Mesothelial cell of epicardium (in vitro differentiated cells): ENCODE measurements at regions not wholly inside any gene's neighbourhood (a gene's known extent, or its start where the extent isn't known, plus 50 kb on each side); places are given as distances from the start of the nearest gene placed in this dataset.

Experiments used
- DNase-seq, 2 experiments: peaks; one replicate each; pipeline ENCODE4 v3.0.0; 2021; ENCODE audit warnings: low spot score in 2 of 2; ENCODE audit not compliant: unreplicated experiment in 2 of 2
- H3K27ac Mint-ChIP-seq: 2 replicates; pipeline ENCODE4 v1.8.0; 2021; ENCODE audit warnings: mixed read lengths
- H3K27me3 Mint-ChIP-seq: 2 replicates; pipeline ENCODE4 v1.8.0; 2021; ENCODE audit warnings: low read depth, mixed read lengths
- H3K36me3 Mint-ChIP-seq: 2 replicates; pipeline ENCODE4 v1.8.0; 2021; ENCODE audit warnings: mixed read lengths
- H3K4me1 Mint-ChIP-seq: 2 replicates; pipeline ENCODE4 v1.8.0; 2021; ENCODE audit warnings: mixed read lengths
- H3K4me3 Mint-ChIP-seq: 2 replicates; pipeline ENCODE4 v1.8.0; 2021; ENCODE audit warnings: mild to moderate bottlenecking, moderate library complexity, mixed read lengths
- H3K9me3 Mint-ChIP-seq: 2 replicates; pipeline ENCODE4 v1.8.0; 2021; ENCODE audit warnings: mixed read lengths
- TF ChIP-seq, protein P1 (sequence below): fragments of 200-600 bp; sonication (generic); IDR thresholded peaks from one replicate; pipeline ENCODE4 v1.5.0; 2021; ENCODE audit warnings: antibody characterized with exemption; ENCODE audit not compliant: unreplicated experiment

DNA sequence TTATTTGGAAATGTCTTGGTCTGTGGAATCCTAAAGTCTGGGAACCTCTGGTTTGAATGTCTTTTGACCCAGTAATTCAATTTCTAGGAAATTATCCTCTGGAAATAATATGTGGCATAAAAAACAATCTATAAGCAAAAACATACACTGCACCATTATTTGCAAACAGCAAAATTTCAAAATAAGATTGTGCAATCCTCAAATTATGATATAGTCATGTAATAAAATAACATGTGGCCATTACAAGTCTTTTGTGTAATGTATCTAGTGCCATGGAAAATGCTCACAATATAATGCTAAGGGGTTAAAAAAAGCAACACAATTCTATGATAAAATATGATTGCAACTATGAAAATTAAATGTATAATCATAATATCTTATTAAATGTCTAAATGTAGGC lies 312.9 kb upstream of the RUNX1 start:
- H3K36me3 Mint-ChIP-seq = no peaks in the 10 kb centered on the region
- H3K4me1 Mint-ChIP-seq = peaks cover 4% of the 10 kb centered on the region
- TF ChIP-seq, protein P1, sequence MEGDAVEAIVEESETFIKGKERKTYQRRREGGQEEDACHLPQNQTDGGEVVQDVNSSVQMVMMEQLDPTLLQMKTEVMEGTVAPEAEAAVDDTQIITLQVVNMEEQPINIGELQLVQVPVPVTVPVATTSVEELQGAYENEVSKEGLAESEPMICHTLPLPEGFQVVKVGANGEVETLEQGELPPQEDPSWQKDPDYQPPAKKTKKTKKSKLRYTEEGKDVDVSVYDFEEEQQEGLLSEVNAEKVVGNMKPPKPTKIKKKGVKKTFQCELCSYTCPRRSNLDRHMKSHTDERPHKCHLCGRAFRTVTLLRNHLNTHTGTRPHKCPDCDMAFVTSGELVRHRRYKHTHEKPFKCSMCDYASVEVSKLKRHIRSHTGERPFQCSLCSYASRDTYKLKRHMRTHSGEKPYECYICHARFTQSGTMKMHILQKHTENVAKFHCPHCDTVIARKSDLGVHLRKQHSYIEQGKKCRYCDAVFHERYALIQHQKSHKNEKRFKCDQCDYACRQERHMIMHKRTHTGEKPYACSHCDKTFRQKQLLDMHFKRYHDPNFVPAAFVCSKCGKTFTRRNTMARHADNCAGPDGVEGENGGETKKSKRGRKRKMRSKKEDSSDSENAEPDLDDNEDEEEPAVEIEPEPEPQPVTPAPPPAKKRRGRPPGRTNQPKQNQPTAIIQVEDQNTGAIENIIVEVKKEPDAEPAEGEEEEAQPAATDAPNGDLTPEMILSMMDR = no peak
- no peaks in the 10 kb centered on the region for H3K27me3 Mint-ChIP-seq
- no peaks in the 10 kb centered on the region for H3K9me3 Mint-ChIP-seq
- H3K4me3 Mint-ChIP-seq = no peak overlapping the region
- H3K27ac Mint-ChIP-seq = no peak overlapping the region
- DNase-seq = no peak

GRCh38 chr21:35360870-35361570 lies 311.9 kb upstream of the RUNX1 start:
- H3K9me3 Mint-ChIP-seq = no peaks in the 10 kb centered on the region
- DNase-seq = no peak
- H3K36me3 Mint-ChIP-seq = no peaks in the 10 kb centered on the region
- no peak overlapping the region for H3K4me3 Mint-ChIP-seq
- H3K27me3 Mint-ChIP-seq = no peaks in the 10 kb centered on the region
- TF ChIP-seq, protein P1 = no peak
- H3K4me1 Mint-ChIP-seq = no peaks in the 10 kb centered on the region
- H3K27ac Mint-ChIP-seq = no peak overlapping the region

DNA sequence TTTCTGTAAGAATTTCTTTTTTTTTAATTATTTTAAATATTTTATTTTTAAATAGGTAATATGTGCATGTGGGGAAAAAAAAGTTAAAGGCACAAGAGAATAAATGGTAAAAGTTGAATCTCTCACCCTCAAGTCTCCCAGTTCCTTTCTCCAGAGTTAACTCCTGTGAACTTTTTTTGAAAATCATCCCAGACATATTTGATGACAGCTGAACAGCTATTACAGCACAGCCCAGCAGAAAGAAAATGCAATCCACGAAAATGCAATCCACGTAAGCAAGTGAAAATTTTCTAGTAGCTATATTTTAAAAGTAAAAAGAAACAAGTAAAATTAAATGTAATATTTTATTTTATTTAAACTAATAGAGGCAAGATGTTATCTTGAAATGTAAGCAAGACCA lies 310.0 kb upstream of the RUNX1 start:
- H3K4me3 Mint-ChIP-seq = no peak overlapping the region
- H3K4me1 Mint-ChIP-seq = no peaks in the 10 kb centered on the region
- H3K27ac Mint-ChIP-seq = no peak overlapping the region
- no peak for DNase-seq
- TF ChIP-seq, protein P1 = no peak
- H3K36me3 Mint-ChIP-seq = no peaks in the 10 kb centered on the region
- no peaks in the 10 kb centered on the region for H3K27me3 Mint-ChIP-seq
- H3K9me3 Mint-ChIP-seq = peaks cover 5% of the 10 kb centered on the region

DNA sequence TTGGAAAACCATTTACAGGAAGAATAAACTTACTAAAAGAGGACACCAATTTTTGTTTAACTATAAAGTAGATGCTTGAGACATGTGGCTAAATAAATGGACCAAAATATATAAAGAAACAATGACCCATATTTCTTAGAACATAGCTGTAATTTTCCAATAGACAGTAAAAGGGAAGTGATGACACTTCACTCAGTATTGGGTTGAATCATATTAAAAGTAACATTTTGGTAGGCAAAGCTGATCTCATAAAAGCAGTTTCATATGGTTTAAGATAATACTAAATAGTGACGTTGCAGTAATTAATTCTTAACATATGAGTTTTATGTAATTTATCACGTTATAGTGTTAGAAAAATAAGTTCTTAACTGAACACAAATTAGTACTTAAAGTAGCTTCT lies 308.9 kb upstream of the RUNX1 start:
- no peaks in the 10 kb centered on the region for H3K27me3 Mint-ChIP-seq
- no peaks in the 10 kb centered on the region for H3K4me1 Mint-ChIP-seq
- H3K4me3 Mint-ChIP-seq = no peak overlapping the region
- DNase-seq = no peak
- H3K36me3 Mint-ChIP-seq = no peaks in the 10 kb centered on the region
- TF ChIP-seq, protein P1 = no peak
- peaks cover 6% of the 10 kb centered on the region for H3K9me3 Mint-ChIP-seq
- no peak overlapping the region for H3K27ac Mint-ChIP-seq

DNA sequence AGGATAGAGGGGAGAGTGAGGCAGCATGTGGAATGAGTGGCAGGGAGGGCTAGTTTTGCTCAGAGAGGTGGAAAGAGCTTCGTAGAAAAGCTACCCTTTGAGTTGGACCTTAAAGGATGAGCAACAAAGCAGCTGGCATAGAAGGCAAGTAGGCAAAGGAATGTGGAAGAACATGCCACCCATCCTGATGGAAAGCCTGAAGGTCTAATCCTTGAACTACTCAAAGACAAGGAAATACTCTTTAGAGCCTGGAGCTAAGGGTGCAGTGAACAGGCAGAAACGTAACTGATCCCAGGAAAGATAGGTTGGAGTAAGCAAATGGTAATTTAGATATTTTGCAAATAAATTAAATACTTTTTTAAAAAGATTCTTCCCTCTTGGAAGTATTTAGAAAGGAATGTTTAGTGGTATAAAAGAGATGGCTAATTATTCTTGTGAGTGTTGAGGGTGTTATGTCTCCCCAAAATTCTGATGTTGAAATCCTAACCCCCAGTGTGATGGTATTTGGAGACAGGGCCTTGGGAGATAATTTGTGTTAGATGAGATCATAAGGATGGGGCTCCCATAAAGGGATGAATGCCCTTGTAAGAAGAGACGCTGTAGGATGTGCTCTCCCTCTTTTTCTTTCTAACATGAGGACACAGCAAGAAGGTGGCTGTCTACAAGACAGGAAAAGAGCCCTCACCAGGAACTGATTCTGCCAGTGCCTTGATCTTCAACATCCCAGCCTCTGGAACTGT lies 308.1 kb upstream of the RUNX1 start:
- Mint-ChIP-seq H3K4me3 (no peak overlapping the region), H3K27ac (no peak overlapping the region), H3K9me3 (peaks cover 6% of the 10 kb centered on the region), H3K27me3 (no peaks in the 10 kb centered on the region), H3K4me1 (no peaks in the 10 kb centered on the region), H3K36me3 (no peaks in the 10 kb centered on the region)
- TF ChIP-seq, protein P1 = no peak
- DNase-seq = no peak
